ENCODE measurements at regions not wholly inside any gene's neighbourhood (a gene's known extent, or its start where the extent isn't known, plus 50 kb on each side); places are given as distances from the start of the nearest gene placed in this dataset.

- DNase-seq (ENCODE audit: low read depth in 1 of 2, low spot score in 1 of 2) (no peak), ATAC-seq (no peak), FAIRE-seq (no peak)
- ChIA-PET CTCF (interaction anchor here (0.7 kb wide), 1 partner anchor 165 kb away, joined by 4 read pairs; no protein-coding TSS in a partner anchor), POLR2A (no interaction called here)
- no peak for TF ChIP-seq SREBF2 (IDR thresholded peaks at IDR 0.05)
- no peak for TF ChIP-seq CBX2 (IDR thresholded peaks at IDR 0.05; ENCODE audit: borderline replicate concordance, low read depth)
- TF ChIP-seq ZC3H11A (IDR thresholded peaks at IDR 0.05), result no peak
- no peak for TF ChIP-seq HOXA7 (CRISPR knock-in tag; IDR thresholded peaks at IDR 0.05)
- no peak for TF ChIP-seq TFCP2L1 (CRISPR knock-in tag; IDR thresholded peaks at IDR 0.05)
- no peak for TF ChIP-seq HES2 (IDR thresholded peaks at IDR 0.05)
- TF ChIP-seq PHF8 (IDR thresholded peaks at IDR 0.05; ENCODE audit: borderline replicate concordance, low read depth), result no peak
- TF ChIP-seq POLR2A (IDR thresholded peaks at IDR 0.05; ENCODE audit: low read length), result no peak
- TF ChIP-seq SMC3 (IDR thresholded peaks at IDR 0.05), result no peak
- no peak for TF ChIP-seq ESRRA (IDR thresholded peaks at IDR 0.05; ENCODE audit: borderline replicate concordance, low read length)
- no peak for TF ChIP-seq BCL3 (IDR thresholded peaks at IDR 0.05)
- no peak for TF ChIP-seq HEYL (CRISPR knock-in tag; IDR thresholded peaks at IDR 0.05)
- no peak for TF ChIP-seq EP300 (IDR thresholded peaks at IDR 0.05)
- no peak for TF ChIP-seq GATA3 (IDR thresholded peaks at IDR 0.05; ENCODE audit: borderline replicate concordance)
- TF ChIP-seq RCOR1 (IDR thresholded peaks at IDR 0.05; ENCODE audit: low read depth, low read length), result no peak
- no peak for TF ChIP-seq JUNB (IDR thresholded peaks at IDR 0.05)
- no peak for TF ChIP-seq FOXS1 (CRISPR knock-in tag; IDR thresholded peaks at IDR 0.05)
- no peak for TF ChIP-seq MAX (IDR thresholded peaks at IDR 0.05)
- Histone ChIP-seq H3K27ac (no peak overlapping the region), H3K4me3 (no peak overlapping the region), H3K4me2 (no peak overlapping the region), H3K9me3 (no peaks in the 10 kb centered on the region), H3K4me1 (no peaks in the 10 kb centered on the region)
- WGBS (ENCODE audit: missing lambda C conversion rate), result 0% methylated on average over 1 of the region's 1 CpG
These were observed 266.8 kb downstream of the EN1 start for GRCh38 chr2:118580651-118581050.

- DNase-seq (ENCODE audit: low read depth in 1 of 2, low spot score in 1 of 2) (no peak), FAIRE-seq (no peak), ATAC-seq (no peak)
- ChIA-PET CTCF (no interaction called here), POLR2A (no interaction called here)
- Histone ChIP-seq H3K4me3 (no peak overlapping the region), H3K9me3 (no peaks in the 10 kb centered on the region), H3K4me1 (no peaks in the 10 kb centered on the region), H3K4me2 (no peak overlapping the region), H3K27ac (no peak overlapping the region)
- TF ChIP-seq RAD21 (conservative IDR thresholded peaks at IDR 0.05 in 1 of 2, IDR thresholded peaks at IDR 0.05 in 1 of 2) (no peak), HOXA7 (CRISPR knock-in tag; IDR thresholded peaks at IDR 0.05) (no peak), RNF2 (IDR thresholded peaks at IDR 0.05; ENCODE audit: borderline replicate concordance, low read depth) (no peak)
- WGBS (ENCODE audit: missing lambda C conversion rate), result 4% methylated on average over 2 of the region's 2 CpGs
These were observed 267.3 kb downstream of the EN1 start for GRCh38 chr2:118580107-118580506.

- Histone ChIP-seq H3K27ac (no peak overlapping the region), H3K4me2 (no peak overlapping the region), H3K4me3 (no peak overlapping the region), H3K9me3 (no peaks in the 10 kb centered on the region), H3K4me1 (no peaks in the 10 kb centered on the region)
- FAIRE-seq (no peak), ATAC-seq (no peak), DNase-seq (ENCODE audit: low read depth in 1 of 2, low spot score in 1 of 2) (no peak)
- 16% methylated on average over 2 of the region's 2 CpGs for WGBS (ENCODE audit: missing lambda C conversion rate)
- TF ChIP-seq HEYL (CRISPR knock-in tag; IDR thresholded peaks at IDR 0.05), result no peak
- TF ChIP-seq HDAC2 (IDR thresholded peaks at IDR 0.05), result no peak
- TF ChIP-seq RNF2 (IDR thresholded peaks at IDR 0.05; ENCODE audit: borderline replicate concordance, low read depth), result no peak
- TF ChIP-seq POLR2A (IDR thresholded peaks at IDR 0.05; ENCODE audit: low read length), result no peak
- TF ChIP-seq TFCP2L1 (CRISPR knock-in tag; IDR thresholded peaks at IDR 0.05), result no peak
- no peak for TF ChIP-seq CHD2 (IDR thresholded peaks at IDR 0.05; ENCODE audit: low read length, partially characterized antibody)
- TF ChIP-seq NFE2L2 (conservative IDR thresholded peaks at IDR 0.05; ENCODE audit: low read length), result no peak
- no peak for TF ChIP-seq ZSCAN20 (CRISPR knock-in tag; IDR thresholded peaks at IDR 0.05)
- TF ChIP-seq ZFP36 (IDR thresholded peaks at IDR 0.05; ENCODE audit: borderline replicate concordance, partially characterized antibody), result no peak
- CTCF ChIA-PET, result no interaction called here
- POLR2A ChIA-PET, result no interaction called here
These were observed 270.2 kb downstream of the EN1 start for GRCh38 chr2:118577202-118577601.
